ENCODE measurements at regions not wholly inside any gene's neighbourhood (a gene's known extent, or its start where the extent isn't known, plus 50 kb on each side); places are given as distances from the start of the nearest gene placed in this dataset.
A peak's percentile ranks its signal among the peaks of the same experiment; 100 is the strongest.
"Not testable (repeated sequence)": the region's sequence is repeated elsewhere in the genome, so short reads cannot be mapped to it uniquely, and the experiment has no call there.

DNA sequence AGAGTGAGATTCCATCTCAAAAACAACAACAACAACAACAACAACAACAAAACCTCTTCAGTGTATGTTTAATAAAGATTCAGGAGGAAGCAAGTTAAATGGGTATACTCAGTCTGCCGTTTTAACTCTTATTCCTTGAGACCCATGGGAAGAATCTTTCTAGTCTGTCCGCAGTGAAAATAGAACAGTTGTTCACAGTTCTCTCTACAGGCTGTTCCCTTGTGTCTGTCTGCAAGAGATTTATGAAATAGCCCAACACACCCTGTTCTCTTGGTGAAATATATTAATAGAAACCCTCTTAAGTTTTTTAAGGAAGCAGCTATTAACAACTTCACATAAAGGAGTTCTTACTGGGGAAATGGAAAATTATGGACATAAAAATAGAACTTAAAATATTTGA lies 682.2 kb upstream of the RAG2 start:
- FAIRE-seq: no peak
- no peak for DNase-seq (ENCODE audit: low read depth)
- TF ChIP-seq CTCF (IDR thresholded peaks at IDR 0.05; ENCODE audit: insufficient read depth, low read length, severe bottlenecking): no peak
- Histone ChIP-seq H3K4me3 (ENCODE audit: low read depth, low read length) (no peak overlapping the region), H3K36me3 (ENCODE audit: control insufficient read depth, insufficient read depth, low read length) (no peaks in the 10 kb centered on the region), H3K27me3 (ENCODE audit: control insufficient read depth, insufficient read depth, low read length) (no peaks in the 10 kb centered on the region)

GRCh38 chr11:37277896-37278465 lies 679.9 kb upstream of the RAG2 start:
- DNase-seq (ENCODE audit: low read depth) (no peak), FAIRE-seq (no peak)
- H3K36me3 ChIP-seq (ENCODE audit: control insufficient read depth, insufficient read depth, low read length): no peaks in the 10 kb centered on the region
- no peaks in the 10 kb centered on the region for H3K27me3 ChIP-seq (ENCODE audit: control insufficient read depth, insufficient read depth, low read length)
- no peak overlapping the region for H3K4me3 ChIP-seq (ENCODE audit: low read depth, low read length)
- no peak for TF ChIP-seq CTCF (IDR thresholded peaks at IDR 0.05; ENCODE audit: insufficient read depth, low read length, severe bottlenecking)

- DNase-seq (ENCODE audit: low read depth): peak; percentile 0
- Histone ChIP-seq H3K36me3 (ENCODE audit: control insufficient read depth, insufficient read depth, low read length) (no peaks in the 10 kb centered on the region), H3K27me3 (ENCODE audit: control insufficient read depth, insufficient read depth, low read length) (no peaks in the 10 kb centered on the region), H3K4me3 (ENCODE audit: low read depth, low read length) (no peak overlapping the region)
- no peak for FAIRE-seq
- TF ChIP-seq CTCF (IDR thresholded peaks at IDR 0.05; ENCODE audit: insufficient read depth, low read length, severe bottlenecking): no peak
Measured at GRCh38 chr11:37264783-37265182, 666.7 kb upstream of the RAG2 start.

DNA sequence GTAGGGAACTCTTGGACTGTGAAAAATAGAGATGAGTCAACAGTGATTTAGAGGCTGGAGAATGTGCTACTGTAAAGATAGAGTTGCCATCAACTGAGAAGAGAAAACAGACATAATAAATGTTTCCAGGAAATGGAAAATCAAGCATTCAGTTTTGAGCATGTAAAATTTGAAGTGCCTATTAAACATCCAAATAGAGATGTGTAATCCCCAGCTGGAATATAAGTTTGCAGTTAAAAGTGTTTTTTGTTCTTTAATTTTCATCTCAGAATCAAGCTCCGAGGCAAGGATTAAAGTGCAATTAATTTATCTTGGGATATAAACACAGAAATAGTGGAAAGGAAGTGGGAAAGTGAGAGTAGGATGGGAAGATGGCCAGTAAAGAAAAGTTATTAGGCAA lies 666.0 kb upstream of the RAG2 start:
- Histone ChIP-seq H3K27me3 (ENCODE audit: control insufficient read depth, insufficient read depth, low read length) (no peaks in the 10 kb centered on the region), H3K36me3 (ENCODE audit: control insufficient read depth, insufficient read depth, low read length) (no peaks in the 10 kb centered on the region), H3K4me3 (ENCODE audit: low read depth, low read length) (no peak overlapping the region)
- DNase-seq (ENCODE audit: low read depth) (no peak), FAIRE-seq (no peak)
- TF ChIP-seq CTCF (IDR thresholded peaks at IDR 0.05; ENCODE audit: insufficient read depth, low read length, severe bottlenecking): no peak

GRCh38 chr11:37263467-37263866 lies 665.4 kb upstream of the RAG2 start:
- not testable (repeated sequence) for DNase-seq (ENCODE audit: low read depth); FAIRE-seq; H3K36me3 ChIP-seq (ENCODE audit: control insufficient read depth, insufficient read depth, low read length); H3K4me3 ChIP-seq (ENCODE audit: low read depth, low read length); H3K27me3 ChIP-seq (ENCODE audit: control insufficient read depth, insufficient read depth, low read length)

DNA sequence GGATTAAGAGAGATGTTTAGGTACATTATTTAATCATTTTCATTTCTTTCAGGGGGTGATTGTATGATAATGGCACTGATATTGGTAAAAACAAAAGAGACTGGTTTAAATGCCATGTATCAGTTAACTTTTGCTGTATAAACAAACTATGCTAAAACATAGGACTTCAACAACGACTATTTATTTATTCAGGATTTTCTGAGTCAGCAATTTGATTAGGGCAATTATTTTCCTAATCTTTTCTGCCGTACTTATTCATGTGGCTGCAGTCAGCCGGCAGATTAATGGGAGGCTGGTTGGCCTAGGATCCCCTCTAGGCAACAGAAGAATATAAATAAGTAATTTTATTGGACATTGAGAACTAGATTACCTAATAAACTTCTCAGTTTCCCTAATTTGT lies 661.7 kb upstream of the RAG2 start:
- FAIRE-seq: no peak
- Histone ChIP-seq H3K4me3 (ENCODE audit: low read depth, low read length) (no peak overlapping the region), H3K36me3 (ENCODE audit: control insufficient read depth, insufficient read depth, low read length) (no peaks in the 10 kb centered on the region), H3K27me3 (ENCODE audit: control insufficient read depth, insufficient read depth, low read length) (no peaks in the 10 kb centered on the region)
- no peak for TF ChIP-seq CTCF (IDR thresholded peaks at IDR 0.05; ENCODE audit: insufficient read depth, low read length, severe bottlenecking)
- DNase-seq (ENCODE audit: low read depth): no peak

All from bronchial epithelial cell (primary cell).